ENCODE measurements at regions not wholly inside any gene's neighbourhood (a gene's known extent, or its start where the extent isn't known, plus 50 kb on each side); places are given as distances from the start of the nearest gene placed in this dataset.

GRCh38 chr10:111131168-111131799 is 54.5 kb downstream of the ADRA2A start:
- no peak for DNase-seq (ENCODE audit: low spot score)
- no peak for TF ChIP-seq CTCF (IDR thresholded peaks at IDR 0.05; ENCODE audit: borderline replicate concordance, control extremely low read depth, extremely low read depth, insufficient read depth, missing control alignments)
- in situ Hi-C loops (cut with MboI; ENCODE audit: low sequenced_read_pairs, unreplicated experiment) = no loop called here

GRCh38 chr10:111137007-111137406 is 60.2 kb downstream of the ADRA2A start:
- DNase-seq (ENCODE audit: low spot score) = no peak
- in situ Hi-C loops (cut with MboI; ENCODE audit: low sequenced_read_pairs, unreplicated experiment) = no loop called here
- no peak for TF ChIP-seq CTCF (IDR thresholded peaks at IDR 0.05; ENCODE audit: borderline replicate concordance, control extremely low read depth, extremely low read depth, insufficient read depth, missing control alignments)

- in situ Hi-C loops (cut with MboI; ENCODE audit: low sequenced_read_pairs, unreplicated experiment) = no loop called here
- DNase-seq (ENCODE audit: low spot score) = no peak
- no peak for TF ChIP-seq CTCF (IDR thresholded peaks at IDR 0.05; ENCODE audit: borderline replicate concordance, control extremely low read depth, extremely low read depth, insufficient read depth, missing control alignments)
Observed at GRCh38 chr10:111137587-111137986, 60.8 kb downstream of the ADRA2A start.

GRCh38 chr10:111138544-111138943 is 61.7 kb downstream of the ADRA2A start:
- TF ChIP-seq CTCF (IDR thresholded peaks at IDR 0.05; ENCODE audit: borderline replicate concordance, control extremely low read depth, extremely low read depth, insufficient read depth, missing control alignments) = no peak
- in situ Hi-C loops (cut with MboI; ENCODE audit: low sequenced_read_pairs, unreplicated experiment) = no loop called here
- no peak for DNase-seq (ENCODE audit: low spot score)

- no peak for TF ChIP-seq CTCF (IDR thresholded peaks at IDR 0.05; ENCODE audit: borderline replicate concordance, control extremely low read depth, extremely low read depth, insufficient read depth, missing control alignments)
Observed at GRCh38 chr10:111139567-111139966, 62.7 kb downstream of the ADRA2A start.

GRCh38 chr10:111142092-111142768 is 65.4 kb downstream of the ADRA2A start:
- no peak for TF ChIP-seq CTCF (IDR thresholded peaks at IDR 0.05; ENCODE audit: borderline replicate concordance, control extremely low read depth, extremely low read depth, insufficient read depth, missing control alignments)
- in situ Hi-C loops (cut with MboI; ENCODE audit: low sequenced_read_pairs, unreplicated experiment) = no loop called here
- DNase-seq (ENCODE audit: low spot score) = no peak

More at GRCh38 chr10:111139567-111139966, 62.7 kb downstream of the ADRA2A start:
- in situ Hi-C loops (cut with MboI; ENCODE audit: low sequenced_read_pairs, unreplicated experiment) = no loop called here
- DNase-seq (ENCODE audit: low spot score) = no peak

All from GM13976 (cell line).